Stimulated activated naive CD4-positive, alpha-beta T cell (primary cell): ENCODE measurements at regions not wholly inside any gene's neighbourhood (a gene's known extent, or its start where the extent isn't known, plus 50 kb on each side); places are given as distances from the start of the nearest gene placed in this dataset.
"Not testable (repeated sequence)": the region's sequence is repeated elsewhere in the genome, so short reads cannot be mapped to it uniquely, and the experiment has no call there.

Source experiments
- DNase-seq, 6 experiments: peaks; one replicate each; lab custom pipeline; 2025; lab: John Stamatoyannopoulos, UW

DNA sequence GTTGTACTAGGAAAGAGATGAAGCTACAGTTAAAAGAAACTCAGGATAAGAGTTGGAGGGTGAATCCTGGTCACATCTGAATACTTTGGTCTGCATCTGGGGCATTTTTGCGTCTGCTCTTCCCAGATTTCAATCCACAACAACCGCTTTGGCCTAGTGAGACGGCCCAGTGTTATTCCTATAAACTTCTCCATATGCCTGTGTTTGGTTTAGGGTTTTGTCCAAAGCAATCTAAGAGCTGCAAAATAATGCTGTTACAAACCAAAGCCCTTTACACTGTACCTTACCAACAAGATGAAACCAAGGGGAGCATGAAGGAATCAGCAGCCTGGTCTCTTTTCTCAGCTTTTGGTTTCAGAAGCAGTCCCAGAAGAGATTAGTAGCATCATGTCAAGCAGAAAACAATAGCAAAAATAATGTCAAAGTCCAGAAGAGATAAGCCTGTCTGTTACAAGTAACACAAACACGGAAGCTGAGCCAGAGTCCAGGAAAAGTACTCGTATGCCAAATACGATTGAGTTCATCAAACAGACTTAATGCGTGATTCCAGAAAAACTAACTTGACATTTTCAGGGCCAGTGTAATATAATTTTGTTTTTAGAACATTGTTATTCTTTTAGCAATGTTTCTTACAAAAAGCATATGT lies 379.9 kb upstream of the ACO1 start:
- no peak for DNase-seq

DNA sequence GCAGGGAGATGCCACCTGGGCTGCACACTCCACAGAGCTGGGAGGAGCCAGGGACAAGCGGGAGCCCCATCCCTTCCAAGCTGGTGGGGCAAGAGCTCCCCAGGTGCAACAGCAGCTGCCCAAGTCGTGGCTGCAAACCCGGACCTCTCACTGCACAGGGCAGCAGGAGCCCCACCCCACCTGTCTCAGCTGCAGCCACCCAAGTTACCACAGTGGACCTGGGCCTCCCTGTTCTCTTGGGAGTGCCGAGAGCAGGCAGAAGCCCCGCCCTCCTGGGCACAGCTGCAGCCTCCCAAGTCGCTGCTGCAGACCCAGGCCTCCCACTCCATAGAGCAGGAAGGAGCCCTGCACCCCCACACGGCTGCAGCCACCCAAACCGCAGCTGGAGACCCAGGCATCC lies 374.1 kb upstream of the ACO1 start:
- DNase-seq, result no peak

DNA sequence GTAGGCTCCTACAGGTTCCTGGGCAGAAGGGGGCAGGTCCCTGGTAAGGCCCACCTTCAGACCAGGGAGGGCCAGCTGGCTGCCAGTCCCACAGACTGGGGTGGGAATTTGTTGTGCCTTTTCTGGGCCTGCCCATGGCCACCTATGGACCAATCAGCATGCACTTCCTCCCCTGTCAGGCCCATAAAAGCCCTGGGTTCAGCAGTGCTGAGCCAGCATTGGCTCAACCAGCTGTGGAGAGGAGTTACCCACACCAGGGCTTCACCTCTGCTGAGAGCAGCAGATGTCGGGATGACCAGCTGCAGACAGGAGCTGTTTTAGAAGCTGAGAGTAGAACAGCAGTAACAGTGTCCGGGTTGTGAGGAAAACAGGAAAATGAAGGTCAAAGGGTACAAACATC lies 373.4 kb upstream of the ACO1 start:
- DNase-seq, result no peak

DNA sequence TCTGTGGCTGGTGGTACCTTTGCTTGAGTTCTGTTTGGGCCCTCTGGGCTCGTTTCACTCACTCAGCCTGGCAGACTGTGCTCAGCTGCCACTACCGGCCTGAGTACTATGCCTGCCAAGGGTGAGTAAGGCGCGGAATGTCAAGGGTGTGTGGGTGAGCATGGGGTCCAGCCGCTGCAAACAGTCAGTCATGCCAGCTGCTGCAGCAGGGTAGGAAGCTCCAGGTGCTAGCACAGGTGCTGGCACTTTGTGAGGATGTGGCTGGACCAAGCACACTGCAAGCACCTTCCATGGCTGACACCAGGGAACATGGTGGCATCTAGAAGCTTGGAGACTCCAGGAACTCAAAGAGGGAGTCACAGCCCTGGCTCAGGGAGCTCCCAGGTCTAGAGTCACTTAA lies 368.6 kb upstream of the ACO1 start:
- DNase-seq, result no peak

DNA sequence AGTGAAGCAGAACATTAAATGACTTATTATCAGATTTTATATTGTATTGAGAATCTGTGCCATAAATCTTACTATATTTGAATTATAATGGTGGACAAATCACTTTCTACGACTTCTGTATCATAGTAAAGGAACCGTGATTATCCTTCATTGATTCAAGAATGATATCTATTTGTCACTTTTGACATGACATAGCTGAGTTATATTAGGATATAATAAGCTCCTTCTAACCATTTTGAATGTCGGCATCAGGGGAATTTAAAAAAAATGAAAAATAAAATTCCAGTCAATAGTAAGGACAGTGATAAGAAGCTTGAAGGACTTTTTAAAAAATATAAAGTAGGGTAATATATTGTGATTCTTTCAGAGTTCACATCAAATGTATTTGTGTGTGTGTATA lies 338.9 kb upstream of the ACO1 start:
- no peak for DNase-seq

DNA sequence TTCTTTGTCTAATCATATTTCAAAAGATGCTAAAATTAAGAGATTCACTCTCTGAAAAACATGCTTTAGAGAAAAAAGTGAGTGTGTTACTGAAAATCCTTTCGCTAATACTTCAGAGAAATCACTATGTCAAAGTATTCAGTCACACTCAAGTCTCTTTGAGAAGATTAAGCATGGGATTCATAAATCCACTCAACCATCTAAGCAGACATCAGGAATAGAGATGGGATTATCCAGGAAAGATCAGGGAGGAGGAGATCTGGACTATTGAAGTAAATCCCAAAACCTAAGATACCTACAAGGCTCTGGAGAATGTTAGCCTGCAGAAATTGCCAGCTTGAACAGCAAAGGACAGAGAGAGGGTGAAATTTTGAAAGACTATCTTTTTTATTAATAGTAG lies 317.2 kb upstream of the ACO1 start:
- DNase-seq, result no peak

DNA sequence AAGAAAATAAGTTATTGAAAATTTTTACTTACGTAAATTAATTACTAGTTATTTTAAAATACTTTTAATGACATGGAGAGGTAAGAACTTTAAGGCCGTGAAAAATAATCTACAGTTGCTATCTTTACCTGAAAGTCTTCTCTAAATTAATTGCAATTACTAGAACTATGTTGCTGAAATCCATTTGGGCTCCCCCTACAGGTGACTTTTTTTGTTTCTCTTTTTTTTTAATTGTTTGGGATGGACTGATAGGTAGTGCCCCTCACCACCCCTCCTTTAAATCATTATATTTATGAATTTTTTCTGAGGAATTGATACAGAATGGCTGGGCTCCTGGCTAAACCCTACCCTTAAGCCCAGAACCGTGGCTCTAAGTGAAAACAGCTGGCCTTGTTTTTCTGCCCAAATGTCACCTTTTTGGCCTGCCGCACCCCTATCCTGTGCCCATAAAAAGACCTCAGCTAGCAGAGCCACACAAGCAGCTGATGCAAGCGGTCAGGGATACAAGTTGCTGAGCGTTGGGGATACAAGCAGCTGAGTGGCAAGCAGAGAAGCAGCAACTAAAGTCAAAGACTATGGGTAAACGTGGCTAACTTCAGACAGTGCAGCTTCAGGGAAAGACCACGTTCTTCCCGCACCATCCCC lies 315.2 kb upstream of the ACO1 start:
- DNase-seq, result no peak

DNA sequence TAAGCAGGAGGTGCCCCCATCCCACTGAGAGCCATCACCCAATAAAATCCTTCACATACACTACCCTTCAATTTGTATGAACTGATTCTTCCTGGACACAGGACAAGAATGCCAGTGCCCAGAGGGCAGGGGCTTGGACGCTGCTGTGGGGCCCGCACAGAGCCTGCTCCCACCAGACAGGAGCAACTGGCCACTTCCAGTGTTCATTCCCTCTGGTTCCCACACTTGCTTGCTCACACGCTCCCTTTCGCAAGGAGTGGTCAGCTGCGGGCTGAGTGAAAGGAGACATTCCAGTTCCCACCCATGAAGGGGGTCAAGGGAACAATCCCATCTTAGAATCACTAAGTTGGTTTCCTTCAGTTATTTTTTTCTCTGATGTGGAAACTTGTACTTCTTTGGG lies 314.5 kb upstream of the ACO1 start:
- DNase-seq, result no peak

DNA sequence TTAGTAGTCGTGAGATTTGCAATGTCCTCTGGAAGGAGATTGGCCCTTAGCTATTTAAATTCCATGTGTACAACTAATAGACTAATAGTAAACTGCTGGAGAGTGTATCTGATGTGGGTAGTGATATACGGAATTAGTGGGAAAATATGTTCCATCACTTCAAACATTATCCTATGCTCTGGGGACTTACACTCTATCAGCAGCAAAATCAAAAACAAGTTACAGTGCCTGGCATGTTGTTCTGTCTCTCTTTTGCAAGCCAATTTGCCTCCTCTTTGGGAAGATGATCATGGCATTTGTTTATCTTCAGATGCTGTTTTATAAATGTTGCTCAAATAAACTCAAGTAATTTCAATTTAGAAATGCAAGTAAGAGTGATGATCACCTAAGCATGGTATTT lies 311.9 kb upstream of the ACO1 start:
- DNase-seq, result no peak

DNA sequence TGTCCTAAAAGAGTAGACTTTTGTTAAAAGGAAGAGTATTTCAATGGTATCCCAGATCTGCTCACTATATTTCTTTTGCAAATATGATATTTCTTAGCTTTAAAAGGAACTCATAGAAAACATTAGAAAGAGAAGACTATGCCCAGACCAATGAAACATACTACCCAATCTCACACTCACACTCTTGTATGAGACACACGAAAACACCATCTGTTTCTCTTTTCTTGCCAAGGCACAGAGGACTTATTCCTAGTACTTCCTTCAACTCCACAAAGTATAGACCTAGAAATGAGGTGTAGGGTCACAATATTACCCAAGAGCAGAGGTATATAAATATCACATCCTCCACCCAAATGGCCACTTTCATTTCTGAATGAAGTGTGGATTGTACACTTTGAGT lies 292.4 kb upstream of the ACO1 start:
- no peak for DNase-seq

DNA sequence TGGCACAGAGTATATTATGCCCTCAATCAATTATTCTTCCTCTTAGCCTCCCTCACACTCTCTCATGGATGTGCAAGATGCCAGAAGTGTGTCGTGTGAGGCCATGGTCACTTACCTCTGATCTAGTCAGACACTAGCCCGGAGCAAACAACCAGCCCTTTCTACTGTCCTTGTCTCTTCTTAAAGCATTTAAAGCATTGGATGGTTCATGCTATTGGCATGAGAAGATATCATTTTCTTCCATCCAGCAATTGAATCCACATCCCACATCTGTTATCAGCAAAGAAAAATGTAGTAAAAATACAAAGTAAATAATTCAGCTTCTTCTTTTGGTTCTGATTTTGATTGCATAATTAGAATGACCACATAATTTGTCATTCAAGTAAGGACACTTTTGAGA lies 267.2 kb upstream of the ACO1 start:
- no peak for DNase-seq

DNA sequence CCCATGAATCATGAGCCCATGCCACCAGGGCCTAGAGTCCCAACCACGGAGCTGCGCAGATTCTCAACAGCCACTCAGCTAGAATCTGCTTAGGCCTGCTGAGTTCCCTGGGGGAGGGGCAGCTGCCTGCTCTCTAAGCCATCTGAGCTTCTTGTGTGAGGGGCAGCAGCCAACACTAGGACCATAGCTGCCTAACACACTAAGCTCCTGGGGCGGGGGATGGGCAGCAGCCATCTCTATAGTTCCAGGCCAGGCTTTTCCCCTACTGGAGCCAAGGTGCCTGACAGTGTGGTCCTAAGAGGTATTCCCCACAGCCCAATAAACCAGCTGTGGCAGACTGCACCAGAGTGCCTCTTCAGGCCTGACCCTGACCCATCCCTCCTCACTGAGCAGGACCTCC lies 255.9 kb upstream of the ACO1 start:
- no peak for DNase-seq

DNA sequence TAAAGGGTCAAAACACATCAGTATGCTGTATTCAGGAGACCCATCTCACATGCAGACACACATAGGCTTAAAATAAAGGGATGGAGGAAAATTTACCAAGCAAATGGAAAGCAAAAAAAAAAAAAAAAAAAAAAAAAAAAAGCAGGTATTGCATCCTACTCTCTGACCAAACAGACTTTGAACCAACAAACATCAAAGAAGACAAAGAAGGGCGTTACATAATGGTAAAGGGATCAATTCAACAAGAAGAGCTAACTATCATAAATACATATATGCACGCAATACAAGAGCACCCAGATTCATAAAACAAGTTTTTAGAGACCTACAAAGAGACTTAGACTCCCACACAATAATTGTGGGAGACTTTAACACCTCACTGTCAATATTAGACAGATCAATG lies 253.7 kb upstream of the ACO1 start:
- DNase-seq, result not testable (repeated sequence)

DNA sequence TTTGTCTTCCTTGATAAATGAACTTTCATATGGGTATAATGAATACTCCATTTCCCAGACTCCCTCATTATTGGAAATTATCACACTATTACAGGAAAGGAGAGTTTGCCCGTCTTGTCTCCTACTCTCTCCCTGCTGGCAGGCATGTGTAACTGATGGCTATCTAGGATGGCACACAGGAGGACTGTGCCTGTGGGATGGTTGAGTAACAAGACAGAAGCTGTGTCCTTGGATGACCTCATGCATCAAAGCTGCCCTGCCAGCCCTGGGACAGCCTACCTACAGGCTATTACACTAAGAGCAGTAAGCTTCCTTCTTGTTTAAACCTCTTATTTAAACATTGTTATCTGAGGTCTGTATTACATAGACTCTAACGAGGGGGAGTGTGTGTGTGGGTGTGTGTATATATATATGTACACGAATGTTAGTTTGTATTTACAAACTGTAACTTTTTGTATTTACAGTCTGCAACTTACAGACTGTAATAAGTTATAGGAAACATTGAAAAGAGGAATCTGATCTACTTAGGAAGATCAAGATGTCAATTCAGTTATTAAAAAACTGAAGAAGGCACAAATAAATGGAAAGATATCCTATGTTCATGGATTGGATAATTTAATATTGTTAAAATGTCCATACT lies 247.6 kb upstream of the ACO1 start:
- no peak for DNase-seq

DNA sequence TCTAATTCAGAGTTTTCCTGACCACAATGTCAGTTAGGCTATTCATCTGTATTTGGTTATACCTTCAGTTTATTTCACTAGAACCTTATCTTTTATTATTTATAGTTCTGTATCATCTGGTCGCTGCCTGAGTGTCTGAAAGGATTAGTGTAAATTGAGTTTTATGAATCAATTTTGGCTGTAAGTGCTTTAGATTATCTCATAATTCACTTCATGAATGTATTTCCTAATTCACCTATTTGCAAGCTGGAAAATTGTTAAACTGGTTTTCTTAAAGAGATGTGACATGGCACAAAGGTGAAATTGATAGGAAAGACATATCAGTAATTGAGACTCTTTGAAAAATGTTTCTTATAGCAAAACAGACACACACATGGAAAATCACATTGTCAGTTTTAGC lies 242.4 kb upstream of the ACO1 start:
- no peak for DNase-seq

DNA sequence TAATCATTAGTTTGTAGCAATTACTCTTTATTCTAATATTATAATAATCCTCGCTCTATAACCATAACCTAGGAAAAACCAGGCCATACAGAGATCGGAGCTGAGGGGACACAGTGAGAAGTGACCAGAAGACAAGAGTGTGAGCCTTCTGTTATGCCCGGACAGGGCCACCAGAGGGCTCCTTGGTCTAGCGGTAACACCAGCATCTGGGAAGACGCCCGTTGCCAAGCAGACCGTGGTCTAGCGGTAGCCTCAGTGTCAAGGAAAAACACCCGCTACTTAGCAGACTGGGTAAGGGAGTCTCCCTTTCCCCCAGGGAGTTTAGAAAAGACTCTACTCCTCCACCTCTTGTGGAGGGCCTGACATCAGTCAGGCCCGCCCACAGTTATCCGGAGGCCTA lies 235.9 kb upstream of the ACO1 start:
- not testable (repeated sequence) for DNase-seq

DNA sequence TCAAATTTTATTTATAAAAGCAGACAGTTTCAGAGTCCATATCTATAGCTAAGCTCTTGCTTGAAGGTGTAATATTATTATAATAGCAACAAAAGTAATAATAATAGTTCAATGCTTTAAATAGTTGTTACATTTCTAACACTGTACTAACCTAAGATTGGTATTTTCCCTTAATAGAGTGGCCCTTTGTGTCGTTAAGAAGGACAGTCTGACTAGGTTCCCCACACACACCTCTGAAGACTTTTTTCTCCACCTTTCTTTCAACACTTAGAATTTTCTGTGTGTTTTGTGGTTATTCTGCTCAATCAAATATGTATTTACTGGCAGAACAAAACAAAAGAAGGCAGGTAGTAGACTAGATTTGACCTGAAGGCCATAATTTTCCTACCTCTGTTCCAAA lies 223.2 kb upstream of the ACO1 start:
- DNase-seq, result no peak

DNA sequence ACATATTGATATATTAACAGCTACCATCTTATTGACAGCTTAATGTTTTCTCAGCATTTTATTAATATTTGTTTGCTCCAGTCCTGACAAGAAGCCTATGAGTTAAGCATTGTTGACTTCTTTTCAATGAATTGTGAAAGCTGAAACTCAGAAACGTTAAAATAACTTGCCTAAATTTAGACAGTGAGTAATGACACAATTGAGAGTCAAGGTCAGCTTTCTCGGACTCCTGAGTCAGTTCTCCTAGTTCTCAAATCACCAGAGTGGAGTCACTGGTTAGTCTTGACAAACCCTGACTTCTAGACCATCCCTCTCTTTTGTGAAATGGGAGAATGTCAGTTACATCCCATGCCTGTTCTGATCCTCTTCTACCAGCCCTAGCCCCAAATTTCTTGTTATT lies 222.7 kb upstream of the ACO1 start:
- no peak for DNase-seq

DNA sequence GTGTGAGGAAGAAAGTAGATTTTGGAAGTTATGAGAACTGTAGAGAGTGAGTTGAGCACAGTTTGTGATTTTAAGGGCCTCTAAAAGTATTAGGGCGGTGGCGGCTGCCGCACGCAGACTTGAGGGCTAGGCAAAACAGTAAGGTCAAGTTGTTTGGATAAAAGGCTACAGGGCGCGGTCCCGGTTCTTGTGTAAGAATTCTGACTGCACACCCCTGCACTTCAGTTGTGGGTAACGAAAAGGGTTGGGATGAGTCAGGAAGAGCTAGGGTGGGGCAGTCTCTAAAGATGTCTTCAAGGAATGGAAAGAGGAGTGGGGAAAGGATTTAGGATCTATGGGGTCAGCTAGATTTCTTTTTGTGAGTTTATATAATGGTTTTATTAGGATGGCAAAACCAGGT lies 218.1 kb upstream of the ACO1 start:
- not testable (repeated sequence) for DNase-seq

DNA sequence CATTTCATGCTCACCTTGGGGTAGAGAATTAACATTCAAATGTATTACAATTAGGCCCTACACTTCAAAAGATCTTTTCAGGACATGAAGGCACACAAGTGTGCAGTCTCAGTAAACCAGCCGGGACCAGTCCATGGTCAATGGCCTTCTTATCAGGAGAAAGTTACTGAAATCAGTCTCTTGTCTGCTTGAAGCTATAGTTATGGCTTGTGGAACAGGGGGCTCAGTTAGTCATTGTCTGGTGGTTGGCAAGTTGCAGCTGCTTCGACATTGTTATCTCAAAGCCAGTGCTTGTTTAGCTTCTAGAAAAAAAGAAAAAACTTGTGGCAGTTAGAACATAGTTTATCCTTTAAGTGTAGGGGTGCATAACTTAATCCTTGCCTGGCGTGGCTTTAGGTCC lies 213.1 kb upstream of the ACO1 start:
- DNase-seq, result no peak

DNA sequence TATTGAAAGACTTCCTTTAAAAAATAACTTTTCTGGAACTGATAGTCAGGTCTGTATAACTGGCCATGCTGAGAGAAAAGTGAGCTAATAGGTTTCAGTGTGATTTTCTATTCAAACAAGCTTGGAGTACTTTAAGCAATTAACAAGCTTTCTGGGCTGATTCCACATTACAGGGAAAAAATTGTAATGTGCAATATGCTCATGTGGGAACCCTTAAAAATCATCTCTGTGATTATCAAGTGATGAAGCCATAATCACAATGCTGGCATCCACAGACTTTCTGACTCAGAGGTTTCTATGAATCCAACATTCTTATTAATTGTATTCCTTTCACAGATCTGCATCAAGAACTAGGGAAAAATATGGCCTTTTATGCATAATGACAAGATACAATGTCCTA lies 212.2 kb upstream of the ACO1 start:
- DNase-seq, result no peak

DNA sequence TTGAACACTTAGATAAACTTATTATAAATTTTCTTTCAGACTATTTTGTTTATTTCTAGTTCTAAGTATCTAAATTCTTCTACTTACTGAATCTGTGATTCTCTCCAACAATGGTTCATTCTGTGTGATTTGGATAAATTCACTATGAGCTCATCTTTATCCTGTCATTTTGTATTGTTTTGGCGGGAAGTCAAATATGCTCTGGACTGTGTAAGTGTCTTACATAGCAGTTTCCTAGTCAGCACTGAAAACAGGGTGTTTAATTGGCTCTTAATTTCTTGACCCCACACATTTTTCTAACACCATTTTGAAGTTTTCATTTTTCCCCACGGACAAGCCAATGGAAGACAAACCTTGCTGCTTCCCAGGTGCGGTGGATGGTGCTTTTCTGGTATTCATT lies 207.0 kb upstream of the ACO1 start:
- no peak for DNase-seq

DNA sequence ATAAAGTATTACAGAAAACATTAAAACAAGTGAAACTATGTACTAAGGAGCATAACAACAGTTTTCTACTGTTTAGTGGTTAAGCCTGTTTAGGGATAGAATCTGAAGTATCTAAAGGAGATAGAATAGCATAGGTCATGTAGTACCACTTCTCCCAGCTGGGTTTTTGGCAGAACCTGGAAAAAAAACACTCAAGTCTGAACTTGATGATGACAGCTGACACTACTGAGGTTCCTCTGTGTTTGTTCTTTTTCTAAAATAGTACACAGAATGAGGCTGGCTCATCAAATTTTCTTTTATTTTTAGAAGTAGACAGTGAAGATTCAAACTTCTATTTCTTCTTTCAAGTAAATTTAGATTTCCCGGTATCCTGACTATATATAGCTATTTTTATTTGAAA lies 203.8 kb upstream of the ACO1 start:
- no peak for DNase-seq

DNA sequence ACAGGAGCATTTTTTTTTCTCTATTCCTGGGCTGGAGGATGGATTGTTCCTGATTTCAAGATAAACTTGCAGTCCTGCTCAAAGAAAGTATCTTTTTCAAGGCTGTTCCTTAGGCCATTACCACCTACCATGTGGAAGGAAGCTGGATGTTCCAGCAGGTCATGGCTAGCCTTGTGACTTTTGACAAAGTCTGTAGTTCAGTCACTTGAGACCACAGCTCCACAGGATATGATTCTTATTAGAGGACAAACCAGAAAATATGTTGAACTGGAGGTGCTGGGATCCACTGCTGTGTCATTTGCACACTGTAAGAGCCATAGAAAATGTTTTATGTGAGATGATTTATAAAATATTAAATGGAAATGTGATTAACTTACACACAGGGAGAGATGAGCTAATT lies 184.2 kb upstream of the ACO1 start:
- DNase-seq, result no peak
